Gastrocnemius medialis (tissue), 4 donors: ENCODE measurements at regions not wholly inside any gene's neighbourhood (a gene's known extent, or its start where the extent isn't known, plus 50 kb on each side); places are given as distances from the start of the nearest gene placed in this dataset.
"Not testable (repeated sequence)": the region's sequence is repeated elsewhere in the genome, so short reads cannot be mapped to it uniquely, and the experiment has no call there.

ENCODE experiments used
- ATAC-seq, 2 donors: fragments of 150-250 bp; one replicate each; pipeline ENCODE4 v1.9.1; 2016
- DNase-seq, 2 donors: peaks; one replicate each; pipeline ENCODE4 v3.0.0-alpha.2; 2019
- H3K27ac ChIP-seq, 4 donors: fragments of 200-600 bp; sonication (generic); 1 replicate in 1 of 4; 2 replicates in 3 of 4; pipeline ENCODE4 v1.5.1; 2016 to 2018; ENCODE audit warnings: mild to moderate bottlenecking in 2 of 4, moderate library complexity in 1 of 4
- H3K27me3 ChIP-seq, 3 donors: fragments of 200-600 bp; sonication (generic) in 2 of 3; 1 replicate in 1 of 3; 2 replicates in 2 of 3; pipeline versions ENCODE4 v1.5.1 to v1.6.0; 2016 to 2019; ENCODE audit warnings: mild to moderate bottlenecking in 1 of 3, moderate library complexity in 1 of 3
- H3K36me3 ChIP-seq, 2 donors: fragments of 200-600 bp; sonication (generic) in 1 of 2; one replicate each; pipeline ENCODE4 v1.5.1; 2017 to 2018
- H3K4me1 ChIP-seq, 2 donors: fragments of 200-600 bp; sonication (generic) in 1 of 2; one replicate each; pipeline ENCODE4 v1.5.1; 2016 to 2017; ENCODE audit warnings: mild to moderate bottlenecking in 2 of 2
- H3K4me3 ChIP-seq, 4 donors: fragments of 200-600 bp; sonication (generic) in 3 of 4; 1 replicate in 1 of 4; 2 replicates in 3 of 4; pipeline ENCODE4 v1.5.1; 2016 to 2019; ENCODE audit warnings: mild to moderate bottlenecking in 2 of 4
- H3K9me3 ChIP-seq, 3 donors: fragments of 200-600 bp; sonication (generic) in 2 of 3; 1 replicate in 1 of 3; 2 replicates in 2 of 3; pipeline ENCODE4 v1.5.1; 2016 to 2019
- CTCF ChIP-seq, 5 experiments: fragments of 450-650 bp in 3 of 5; fragments of 200-600 bp in 2 of 5; sonication (generic) in 2 of 5; IDR thresholded peaks in 4 of 5; conservative IDR thresholded peaks in 1 of 5; 1 replicate in 4 of 5; 2 replicates in 1 of 5; pipeline ENCODE4 v1.5.1; 2016 to 2019; ENCODE audit warnings: antibody characterized with exemption in 5 of 5, mild to moderate bottlenecking in 3 of 5, moderate library complexity in 3 of 5
- POLR2A ChIP-seq, 2 donors: fragments of 450-650 bp; IDR thresholded peaks; one replicate each; pipeline ENCODE4 v1.6.1; 2017; ENCODE audit warnings: antibody characterized with exemption in 2 of 2, mild to moderate bottlenecking in 2 of 2, moderate library complexity in 2 of 2
- in situ Hi-C, 4 donors: fragments of 200-750 bp; cut with MboI; loops; one replicate each; pipeline versions ENCODE4 v1.15.0 to v1.8.0; 2017; ENCODE audit warnings: low sequenced_read_pairs in 4 of 4
- intact Hi-C: fragments of 100-400 bp; cut with DNase I; formaldehyde crosslinking; loops from one replicate; pipeline ENCODE4 v1.15.1; 2023; ENCODE audit warnings: low total_unique reads

GRCh38 chr2:36290306-36290856 is 65.2 kb upstream of the CRIM1 start:
- H3K9me3 ChIP-seq = no peaks in the 10 kb centered on the region
- in situ Hi-C loops = no loop called here
- intact Hi-C loops = no loop called here
- no peaks in the 10 kb centered on the region for H3K36me3 ChIP-seq
- H3K4me3 ChIP-seq = no peak overlapping the region
- TF ChIP-seq CTCF (IDR thresholded peaks at IDR 0.05 in 4 of 5, conservative IDR thresholded peaks at IDR 0.05 in 1 of 5) (no peak), POLR2A (IDR thresholded peaks at IDR 0.05) (no peak)
- ATAC-seq = no peak
- H3K27me3 ChIP-seq = no peaks in the 10 kb centered on the region
- H3K27ac ChIP-seq = no peak overlapping the region
- H3K4me1 ChIP-seq = no peaks in the 10 kb centered on the region
- no peak for DNase-seq

- no peak for ATAC-seq
- H3K27me3 ChIP-seq = no peaks in the 10 kb centered on the region
- H3K27ac ChIP-seq = no peak overlapping the region
- H3K36me3 ChIP-seq = no peaks in the 10 kb centered on the region
- intact Hi-C loops = no loop called here
- in situ Hi-C loops = no loop called here
- DNase-seq = no peak
- H3K9me3 ChIP-seq = no peaks in the 10 kb centered on the region
- no peaks in the 10 kb centered on the region for H3K4me1 ChIP-seq
- no peak overlapping the region for H3K4me3 ChIP-seq
- TF ChIP-seq CTCF (IDR thresholded peaks at IDR 0.05 in 4 of 5, conservative IDR thresholded peaks at IDR 0.05 in 1 of 5) (no peak), POLR2A (IDR thresholded peaks at IDR 0.05) (no peak)
Observed at GRCh38 chr2:36289731-36290130, 65.8 kb upstream of the CRIM1 start.

GRCh38 chr2:36287363-36288275 is 68.0 kb upstream of the CRIM1 start:
- H3K9me3 ChIP-seq = no peaks in the 10 kb centered on the region
- H3K4me1 ChIP-seq = no peaks in the 10 kb centered on the region
- ATAC-seq (no peak), DNase-seq (no peak)
- H3K27ac ChIP-seq = no peak overlapping the region
- no peaks in the 10 kb centered on the region for H3K27me3 ChIP-seq
- TF ChIP-seq POLR2A (IDR thresholded peaks at IDR 0.05) = no peak
- no peak for TF ChIP-seq CTCF (IDR thresholded peaks at IDR 0.05 in 4 of 5, conservative IDR thresholded peaks at IDR 0.05 in 1 of 5)
- intact Hi-C loops = no loop called here
- no peak overlapping the region for H3K4me3 ChIP-seq
- in situ Hi-C loops = no loop called here
- no peaks in the 10 kb centered on the region for H3K36me3 ChIP-seq

GRCh38 chr2:36279506-36279905 is 76.1 kb upstream of the CRIM1 start:
- H3K27ac ChIP-seq, H3K36me3 ChIP-seq, H3K27me3 ChIP-seq, DNase-seq, intact Hi-C loops, H3K9me3 ChIP-seq, H3K4me1 ChIP-seq, ATAC-seq, H3K4me3 ChIP-seq, in situ Hi-C loops: not testable (repeated sequence)

GRCh38 chr2:36277881-36278523 is 77.6 kb upstream of the CRIM1 start:
- intact Hi-C loops = no loop called here
- in situ Hi-C loops = no loop called here
- no peak overlapping the region for H3K27ac ChIP-seq
- H3K9me3 ChIP-seq = no peaks in the 10 kb centered on the region
- no peaks in the 10 kb centered on the region for H3K36me3 ChIP-seq
- no peak for DNase-seq
- ATAC-seq = no peak
- H3K4me1 ChIP-seq = no peaks in the 10 kb centered on the region
- TF ChIP-seq CTCF (IDR thresholded peaks at IDR 0.05 in 4 of 5, conservative IDR thresholded peaks at IDR 0.05 in 1 of 5) = no peak
- no peak for TF ChIP-seq POLR2A (IDR thresholded peaks at IDR 0.05)
- no peaks in the 10 kb centered on the region for H3K27me3 ChIP-seq
- H3K4me3 ChIP-seq = no peak overlapping the region
